GM21576 (cell line): ENCODE measurements at regions not wholly inside any gene's neighbourhood (a gene's known extent, or its start where the extent isn't known, plus 50 kb on each side); places are given as distances from the start of the nearest gene placed in this dataset.
A peak's percentile ranks its signal among the peaks of the same experiment; 100 is the strongest.

ENCODE experiments used
- ATAC-seq: cut with Tn5 transposase; IDR thresholded peaks from one replicate; pipeline ENCODE4 v1.9.1; 2021; ENCODE audit warnings: mild to moderate bottlenecking, moderate library complexity; ENCODE audit not compliant: unreplicated experiment

DNA sequence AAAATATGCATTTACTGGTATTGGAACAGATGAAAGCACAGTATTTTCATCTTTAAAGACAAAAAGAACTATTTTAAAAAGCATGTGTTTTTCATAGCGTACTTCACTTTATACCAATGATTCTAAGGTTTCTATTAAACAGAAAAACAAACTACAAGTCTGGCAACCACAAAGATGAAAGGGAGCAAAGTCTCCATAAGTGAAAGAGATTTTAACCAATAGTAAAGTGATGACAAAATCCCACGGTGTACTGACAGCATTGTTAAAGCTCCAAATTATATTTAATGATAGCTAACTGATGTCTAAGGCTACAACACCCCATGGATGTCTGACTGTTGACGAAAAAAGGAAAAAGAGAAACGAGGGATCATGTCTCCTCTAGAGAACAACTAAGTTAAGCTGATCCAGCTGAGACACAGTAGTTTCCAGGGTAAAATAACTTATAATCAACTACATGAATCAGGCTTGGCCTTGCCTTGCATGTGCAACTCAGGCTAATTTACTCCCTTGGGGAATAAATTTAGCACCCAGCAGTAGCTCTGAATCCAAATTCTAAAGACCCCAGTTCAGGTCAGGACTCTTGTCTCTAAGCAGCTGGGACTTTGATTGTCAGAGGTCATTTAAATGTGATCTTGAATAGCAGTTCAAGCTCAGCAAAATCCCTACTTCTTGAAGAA is 56.0 kb upstream of the TAB2 start:
- ATAC-seq, result no peak

- no peak for ATAC-seq
Observed at GRCh38 chr6:149263321-149263720, 54.2 kb upstream of the TAB2 start.

DNA sequence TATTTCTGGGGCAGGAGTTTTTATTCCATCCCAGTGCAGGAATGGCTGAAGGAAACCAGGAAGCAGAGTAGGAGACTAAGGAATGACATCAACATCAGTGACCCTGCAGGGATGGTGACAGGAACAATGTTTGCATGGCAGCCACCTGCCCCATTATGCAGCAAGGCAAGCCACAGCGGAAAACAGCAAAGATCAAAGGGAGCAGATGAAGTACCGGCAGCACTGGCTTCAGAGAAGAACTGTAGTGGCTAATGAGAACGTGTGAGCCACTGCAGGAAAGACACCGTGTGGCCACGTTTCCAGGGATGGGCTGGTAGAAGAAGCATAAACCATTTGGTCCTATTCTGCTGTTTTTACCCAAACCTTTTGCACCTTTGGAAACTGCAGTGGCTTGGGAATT is 52.9 kb upstream of the TAB2 start:
- ATAC-seq, result no peak

DNA sequence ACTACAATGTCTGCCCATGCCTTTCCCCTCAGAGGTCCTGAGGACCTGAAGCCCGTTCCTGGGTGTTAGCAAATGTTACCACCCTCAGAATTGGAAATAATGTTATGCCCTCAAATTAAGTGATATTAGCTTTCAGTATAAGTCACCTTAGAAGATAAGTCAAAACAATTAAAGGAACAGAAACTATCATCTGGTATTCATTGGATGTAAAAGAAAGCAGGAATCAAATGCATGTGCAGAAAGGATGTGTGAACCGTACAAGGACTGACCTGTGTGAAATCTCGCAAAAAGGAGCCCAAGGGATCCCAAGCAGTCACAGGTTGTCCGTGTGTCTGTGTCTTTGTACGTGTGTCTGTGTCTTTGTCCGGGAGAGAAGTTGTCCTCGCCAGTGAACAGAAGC is 51.6 kb upstream of the TAB2 start:
- no peak for ATAC-seq

GRCh38 chr6:149266659-149267058 is 50.9 kb upstream of the TAB2 start:
- ATAC-seq, result peak; percentile 77

DNA sequence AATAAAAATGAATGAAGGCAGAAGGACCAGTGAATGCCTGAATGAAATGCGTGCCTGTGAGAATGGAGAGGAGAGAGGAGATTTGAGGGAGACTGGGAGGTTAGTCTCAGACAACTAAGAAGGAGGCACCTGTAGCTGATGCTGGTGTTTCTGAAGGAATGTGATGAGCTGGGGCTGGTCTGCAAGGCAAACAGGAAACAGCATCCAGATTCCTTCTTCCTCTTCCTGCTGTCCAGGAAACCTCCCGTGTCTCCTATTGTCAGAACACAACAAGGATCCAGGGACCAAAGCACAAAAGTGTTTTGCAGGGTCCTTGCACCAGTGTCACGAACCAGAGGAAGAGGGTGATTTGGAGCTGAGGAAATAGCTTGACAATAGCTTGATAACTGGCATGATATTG is 50.4 kb upstream of the TAB2 start:
- peak; percentile 7 for ATAC-seq

DNA sequence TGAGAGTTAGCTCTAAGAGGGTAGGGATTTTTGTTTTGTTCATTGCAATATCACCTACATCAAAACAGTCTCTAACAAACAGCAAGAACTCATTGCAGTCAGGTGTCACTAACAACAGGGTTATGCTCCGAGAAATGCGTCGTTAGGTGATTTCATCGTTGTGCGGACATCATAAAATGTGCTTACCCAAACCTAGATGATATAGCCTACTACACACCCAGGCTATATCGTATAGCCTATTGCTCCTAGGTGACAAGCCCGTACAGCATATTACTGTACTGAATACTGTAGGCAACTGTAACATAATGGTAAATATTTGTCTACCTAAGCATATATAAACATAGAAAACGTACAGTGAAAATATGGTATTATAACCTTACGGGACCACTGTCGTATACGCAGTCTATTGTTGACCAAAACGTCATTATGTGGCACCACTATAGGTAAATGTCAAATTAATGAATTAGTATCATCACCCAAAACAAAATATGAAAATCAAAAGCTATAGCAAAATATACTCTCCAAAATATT is 49.9 kb upstream of the TAB2 start:
- no peak for ATAC-seq
